H1 (cell line): ENCODE measurements at regions not wholly inside any gene's neighbourhood (a gene's known extent, or its start where the extent isn't known, plus 50 kb on each side); places are given as distances from the start of the nearest gene placed in this dataset.

Experiments
- CTCF ChIA-PET: fragments of 300-600 bp; sonication (Branson Sonifier 250); formaldehyde crosslinking; loops from one replicate; lab custom pipeline; 2021; ENCODE audit not compliant: partially characterized antibody; lab: Charles Lee
- POLR2A ChIA-PET: fragments of 300-600 bp; sonication (Branson Sonifier 250); formaldehyde crosslinking; loops from one replicate; lab custom pipeline; 2021; ENCODE audit warnings: inconsistent platforms; ENCODE audit not compliant: partially characterized antibody; lab: Charles Lee
- DNase-seq, 2 experiments: peaks; one replicate each; pipeline versions ENCODE4 v3.0.0 to v3.0.0-alpha.2; 2010 to 2022; ENCODE audit warnings: low spot score in 2 of 2, low read depth in 1 of 2, mixed read lengths in 1 of 2
- FAIRE-seq: peaks from 2 replicates; lab custom pipeline; 2011; peaks lifted over from hg19 to GRCh38; lab: Jason Lieb, UNC
- H2AFZ ChIP-seq: 2 replicates; pipeline ENCODE4 v1.8.1; 2012; ENCODE audit warnings: low read length, inconsistent platforms
- H2AK5ac ChIP-seq: 2 replicates; pipeline ENCODE4 v1.6.1; 2013; ENCODE audit warnings: low read depth, low read length
- H2BK120ac ChIP-seq: replicated peaks from 2 replicates; pipeline ENCODE3; 2013; ENCODE audit warnings: low read depth, low read length, inconsistent platforms
- H2BK12ac ChIP-seq: 2 replicates; pipeline ENCODE4 v1.6.1; 2013; ENCODE audit warnings: low read depth, low read length
- H2BK15ac ChIP-seq: 2 replicates; pipeline ENCODE4 v1.6.1; 2013; ENCODE audit warnings: low read length
- H2BK20ac ChIP-seq: 2 replicates; pipeline ENCODE4 v1.6.1; 2013; ENCODE audit warnings: low read length
- H2BK5ac ChIP-seq: 2 replicates; pipeline ENCODE4 v1.6.1; 2013; ENCODE audit warnings: low read depth, low read length
- H3K14ac ChIP-seq: 2 replicates; pipeline ENCODE4 v1.6.1; 2013; ENCODE audit warnings: inconsistent platforms; ENCODE audit not compliant: insufficient read length
- H3K18ac ChIP-seq: 2 replicates; pipeline ENCODE4 v1.6.1; 2013; ENCODE audit warnings: low read length; ENCODE audit errors: extremely low read depth
- H3K23ac ChIP-seq: 2 replicates; pipeline ENCODE4 v1.6.1; 2013; ENCODE audit warnings: inconsistent platforms; ENCODE audit not compliant: insufficient read length
- H3K23me2 ChIP-seq: 2 replicates; pipeline ENCODE4 v1.6.1; 2013; ENCODE audit warnings: low read depth, low read length
- H3K27ac ChIP-seq: 2 replicates; pipeline ENCODE4 v1.6.1; 2011; ENCODE audit warnings: low read depth, low read length, inconsistent platforms
- H3K27me3 ChIP-seq, 4 experiments: replicated peaks in 1 of 4; 1 replicate in 1 of 4; 2 replicates in 3 of 4; pipeline versions ENCODE4 v1.6.1 to v1.8.1; 2011 to 2013; ENCODE audit warnings: low read length in 3 of 4, mild to moderate bottlenecking in 3 of 4, inconsistent platforms in 2 of 4, mixed read lengths in 2 of 4, moderate library complexity in 1 of 4; ENCODE audit not compliant: control insufficient read depth in 3 of 4, insufficient read depth in 3 of 4; ENCODE audit errors: extremely low read depth in 1 of 4
- H3K36me3 ChIP-seq, 4 experiments: 2 replicates each; pipeline versions ENCODE4 v1.6.1 to v1.8.1; 2011 to 2013; ENCODE audit warnings: mild to moderate bottlenecking in 4 of 4, low read length in 3 of 4, moderate library complexity in 2 of 4, control low read depth in 1 of 4, inconsistent platforms in 1 of 4; ENCODE audit not compliant: insufficient read depth in 4 of 4, control insufficient read depth in 2 of 4
- H3K4ac ChIP-seq: replicated peaks from 2 replicates; pipeline ENCODE3; 2013; ENCODE audit warnings: low read length, low read depth, mixed read lengths, inconsistent platforms; ENCODE audit not compliant: insufficient read length
- H3K4me1 ChIP-seq, 4 experiments: replicated peaks in 1 of 4; 1 replicate in 1 of 4; 2 replicates in 3 of 4; pipeline versions ENCODE4 v1.6.1 to v1.8.1; 2011 to 2013; ENCODE audit warnings: low read length in 3 of 4, inconsistent platforms in 2 of 4, mixed read lengths in 1 of 4; ENCODE audit not compliant: insufficient read depth in 4 of 4, control insufficient read depth in 3 of 4
- H3K4me2 ChIP-seq, 2 experiments: 2 replicates each; pipeline versions ENCODE4 v1.6.1 to v1.8.1; 2011 to 2013; ENCODE audit warnings: low read depth in 2 of 2, low read length in 2 of 2, control low read depth in 1 of 2, inconsistent platforms in 1 of 2, mild to moderate bottlenecking in 1 of 2; ENCODE audit not compliant: insufficient read depth in 1 of 2
- H3K4me3 ChIP-seq, 4 experiments: fragments of 200-600, 300-600 bp in 1 of 4; sonication (generic), shearing (Covaris generic), sonication (Bioruptor Twin) in 1 of 4; 2 replicates each; pipeline versions ENCODE4 v1.5.1 to v1.8.1; 2011 to 2016; ENCODE audit warnings: low read length in 4 of 4, low read depth in 3 of 4, control low read depth in 2 of 4, inconsistent platforms in 2 of 4, mild to moderate bottlenecking in 2 of 4, mixed read lengths in 1 of 4, moderate library complexity in 1 of 4; ENCODE audit not compliant: insufficient read depth in 2 of 4; ENCODE audit errors: extremely low read depth in 1 of 4
- H3K56ac ChIP-seq: replicated peaks from 2 replicates; pipeline ENCODE3; 2013; ENCODE audit warnings: low read depth, mild to moderate bottlenecking, mixed read lengths, low read length, inconsistent platforms; ENCODE audit not compliant: insufficient read length
- H3K79me1 ChIP-seq: 2 replicates; pipeline ENCODE4 v1.6.1; 2013; ENCODE audit warnings: low read depth, low read length, control low read depth
- H3K79me2 ChIP-seq, 2 experiments: 2 replicates each; pipeline versions ENCODE4 v1.6.1 to v1.8.1; 2012 to 2013; ENCODE audit warnings: low read length in 2 of 2, mild to moderate bottlenecking in 2 of 2, inconsistent platforms in 1 of 2; ENCODE audit not compliant: insufficient read depth in 2 of 2, control insufficient read depth in 1 of 2
- H3K9ac ChIP-seq, 4 experiments: replicated peaks in 1 of 4; 1 replicate in 1 of 4; 2 replicates in 3 of 4; pipeline versions ENCODE4 v1.6.1 to v1.8.1; 2011 to 2013; ENCODE audit warnings: low read depth in 3 of 4, low read length in 3 of 4, control low read depth in 2 of 4, mild to moderate bottlenecking in 2 of 4, moderate library complexity in 2 of 4, inconsistent platforms in 1 of 4; ENCODE audit errors: extremely low read depth in 1 of 4
- H3K9me3 ChIP-seq, 2 experiments: 2 replicates each; pipeline versions ENCODE4 v1.6.1 to v1.8.1; 2012 to 2013; ENCODE audit warnings: mild to moderate bottlenecking in 2 of 2, moderate library complexity in 2 of 2, control low read depth in 1 of 2, inconsistent platforms in 1 of 2, low read depth in 1 of 2, low read length in 1 of 2, mixed read lengths in 1 of 2; ENCODE audit not compliant: insufficient read depth in 2 of 2
- H4K20me1 ChIP-seq, 2 experiments: replicated peaks in 1 of 2; 2 replicates each; pipeline versions ENCODE3 to v1.8.1; 2011 to 2013; ENCODE audit warnings: inconsistent platforms in 2 of 2, low read length in 2 of 2, mild to moderate bottlenecking in 1 of 2; ENCODE audit not compliant: insufficient read depth in 2 of 2, control insufficient read depth in 1 of 2
- H4K5ac ChIP-seq: 2 replicates; pipeline ENCODE4 v1.6.1; 2013; ENCODE audit warnings: low read length, low read depth, mixed read lengths, inconsistent platforms; ENCODE audit not compliant: insufficient read length
- H4K8ac ChIP-seq: 2 replicates; pipeline ENCODE4 v1.8.0; 2013; ENCODE audit warnings: mild to moderate bottlenecking, moderate library complexity, low read length, inconsistent platforms; ENCODE audit not compliant: insufficient read depth; ENCODE audit errors: extremely low read depth
- H4K91ac ChIP-seq: replicated peaks from 2 replicates; pipeline ENCODE3; 2013; ENCODE audit warnings: low read length, mixed read lengths, inconsistent platforms; ENCODE audit not compliant: insufficient read length
- ASH2L ChIP-seq: fragments of 200-600, 300-600 bp; sonication (generic); IDR thresholded peaks from one replicate; pipeline ENCODE4 v1.7.1; 2017; ENCODE audit warnings: low read length
- WGBS, 2 experiments: shearing (Covaris generic) in 1 of 2; methylation state at CpG; one replicate each; pipeline versions ENCODE4 v1.1.6 to v1.1.7; 2013 to 2015; ENCODE audit warnings: low lambda C conversion rate in 2 of 2, mixed read lengths in 2 of 2, inconsistent platforms in 1 of 2, low coverage in 1 of 2, missing lambda C conversion rate in 1 of 2; ENCODE audit not compliant: insufficient replicate concordance in 2 of 2, insufficient coverage in 1 of 2, insufficient read length in 1 of 2; ENCODE audit errors: extremely low coverage in 1 of 2, missing lambda C conversion rate in 1 of 2; 5-methylcytosine and 5-hydroxymethylcytosine counted together

- Histone ChIP-seq H3K27ac (no peak overlapping the region), H3K23ac (no peak overlapping the region), H3K56ac (no peak overlapping the region), H3K4me1 (peaks cover 3 to 6% (median 4%) of the 10 kb centered on the region in 4 experiments; a peak in 5 of 7 replicates), H3K27me3 (no peaks in the 10 kb centered on the region), H3K79me1 (no peaks in the 10 kb centered on the region), H3K23me2 (no peaks in the 10 kb centered on the region), H2AFZ (no peak overlapping the region), H2BK12ac (no peak overlapping the region), H3K9ac (no peak overlapping the region), H2BK20ac (no peak overlapping the region), H2BK5ac (no peak overlapping the region), H2BK15ac (no peak overlapping the region), H3K4me2 (no peak overlapping the region), H3K14ac (no peak overlapping the region), H3K4me3 (no peak overlapping the region), H3K18ac (no peak overlapping the region), H4K91ac (no peak overlapping the region), H3K9me3 (no peaks in the 10 kb centered on the region), H4K8ac (no peak overlapping the region), H3K4ac (no peak overlapping the region), H4K20me1 (no peaks in the 10 kb centered on the region), H4K5ac (no peak overlapping the region), H3K79me2 (no peaks in the 10 kb centered on the region), H3K36me3 (no peaks in the 10 kb centered on the region), H2AK5ac (no peak overlapping the region), H2BK120ac (no peak overlapping the region)
- DNase-seq: no peak
- CTCF ChIA-PET: interaction anchor here (0.9 to 1.3 kb wide), 2 partner anchors 10 to 24 kb away, joined by 3 to 4 read pairs; no protein-coding TSS in a partner anchor
- POLR2A ChIA-PET: no interaction called here
- FAIRE-seq: no peak
- 78% methylated on average over 10 of the region's 10 CpGs; no CpG with 5 or more reads in 1 of the 2 experiments for WGBS, 2 experiments
- no peak for TF ChIP-seq ASH2L
Measured at GRCh38 chr12:94726236-94726835, 76.0 kb upstream of the TMCC3 start.
